H1 (cell line): ENCODE measurements at regions not wholly inside any gene's neighbourhood (a gene's known extent, or its start where the extent isn't known, plus 50 kb on each side); places are given as distances from the start of the nearest gene placed in this dataset.

ENCODE experiments used
- CTCF ChIA-PET: fragments of 300-600 bp; sonication (Branson Sonifier 250); formaldehyde crosslinking; loops from one replicate; lab custom pipeline; 2021; ENCODE audit not compliant: partially characterized antibody; lab: Charles Lee
- POLR2A ChIA-PET: fragments of 300-600 bp; sonication (Branson Sonifier 250); formaldehyde crosslinking; loops from one replicate; lab custom pipeline; 2021; ENCODE audit warnings: inconsistent platforms; ENCODE audit not compliant: partially characterized antibody; lab: Charles Lee
- DNase-seq, 2 experiments: peaks; one replicate each; pipeline versions ENCODE4 v3.0.0 to v3.0.0-alpha.2; 2010 to 2022; ENCODE audit warnings: low spot score in 2 of 2, low read depth in 1 of 2, mixed read lengths in 1 of 2
- FAIRE-seq: peaks from 2 replicates; lab custom pipeline; 2011; peaks lifted over from hg19 to GRCh38; lab: Jason Lieb, UNC
- H2AFZ ChIP-seq: 2 replicates; pipeline ENCODE4 v1.8.1; 2012; ENCODE audit warnings: low read length, inconsistent platforms
- H2AK5ac ChIP-seq: 2 replicates; pipeline ENCODE4 v1.6.1; 2013; ENCODE audit warnings: low read depth, low read length
- H2BK120ac ChIP-seq: replicated peaks from 2 replicates; pipeline ENCODE3; 2013; ENCODE audit warnings: low read depth, low read length, inconsistent platforms
- H2BK12ac ChIP-seq: 2 replicates; pipeline ENCODE4 v1.6.1; 2013; ENCODE audit warnings: low read depth, low read length
- H2BK15ac ChIP-seq: 2 replicates; pipeline ENCODE4 v1.6.1; 2013; ENCODE audit warnings: low read length
- H2BK20ac ChIP-seq: 2 replicates; pipeline ENCODE4 v1.6.1; 2013; ENCODE audit warnings: low read length
- H2BK5ac ChIP-seq: 2 replicates; pipeline ENCODE4 v1.6.1; 2013; ENCODE audit warnings: low read depth, low read length
- H3K14ac ChIP-seq: 2 replicates; pipeline ENCODE4 v1.6.1; 2013; ENCODE audit warnings: inconsistent platforms; ENCODE audit not compliant: insufficient read length
- H3K18ac ChIP-seq: 2 replicates; pipeline ENCODE4 v1.6.1; 2013; ENCODE audit warnings: low read length; ENCODE audit errors: extremely low read depth
- H3K23ac ChIP-seq: 2 replicates; pipeline ENCODE4 v1.6.1; 2013; ENCODE audit warnings: inconsistent platforms; ENCODE audit not compliant: insufficient read length
- H3K23me2 ChIP-seq: 2 replicates; pipeline ENCODE4 v1.6.1; 2013; ENCODE audit warnings: low read depth, low read length
- H3K27ac ChIP-seq: 2 replicates; pipeline ENCODE4 v1.6.1; 2011; ENCODE audit warnings: low read depth, low read length, inconsistent platforms
- H3K27me3 ChIP-seq, 4 experiments: replicated peaks in 1 of 4; 1 replicate in 1 of 4; 2 replicates in 3 of 4; pipeline versions ENCODE4 v1.6.1 to v1.8.1; 2011 to 2013; ENCODE audit warnings: low read length in 3 of 4, mild to moderate bottlenecking in 3 of 4, inconsistent platforms in 2 of 4, mixed read lengths in 2 of 4, moderate library complexity in 1 of 4; ENCODE audit not compliant: control insufficient read depth in 3 of 4, insufficient read depth in 3 of 4; ENCODE audit errors: extremely low read depth in 1 of 4
- H3K36me3 ChIP-seq, 4 experiments: 2 replicates each; pipeline versions ENCODE4 v1.6.1 to v1.8.1; 2011 to 2013; ENCODE audit warnings: mild to moderate bottlenecking in 4 of 4, low read length in 3 of 4, moderate library complexity in 2 of 4, control low read depth in 1 of 4, inconsistent platforms in 1 of 4; ENCODE audit not compliant: insufficient read depth in 4 of 4, control insufficient read depth in 2 of 4
- H3K4ac ChIP-seq: replicated peaks from 2 replicates; pipeline ENCODE3; 2013; ENCODE audit warnings: low read length, low read depth, mixed read lengths, inconsistent platforms; ENCODE audit not compliant: insufficient read length
- H3K4me1 ChIP-seq, 4 experiments: replicated peaks in 1 of 4; 1 replicate in 1 of 4; 2 replicates in 3 of 4; pipeline versions ENCODE4 v1.6.1 to v1.8.1; 2011 to 2013; ENCODE audit warnings: low read length in 3 of 4, inconsistent platforms in 2 of 4, mixed read lengths in 1 of 4; ENCODE audit not compliant: insufficient read depth in 4 of 4, control insufficient read depth in 3 of 4
- H3K4me2 ChIP-seq, 2 experiments: 2 replicates each; pipeline versions ENCODE4 v1.6.1 to v1.8.1; 2011 to 2013; ENCODE audit warnings: low read depth in 2 of 2, low read length in 2 of 2, control low read depth in 1 of 2, inconsistent platforms in 1 of 2, mild to moderate bottlenecking in 1 of 2; ENCODE audit not compliant: insufficient read depth in 1 of 2
- H3K4me3 ChIP-seq, 4 experiments: fragments of 200-600, 300-600 bp in 1 of 4; sonication (generic), shearing (Covaris generic), sonication (Bioruptor Twin) in 1 of 4; 2 replicates each; pipeline versions ENCODE4 v1.5.1 to v1.8.1; 2011 to 2016; ENCODE audit warnings: low read length in 4 of 4, low read depth in 3 of 4, control low read depth in 2 of 4, inconsistent platforms in 2 of 4, mild to moderate bottlenecking in 2 of 4, mixed read lengths in 1 of 4, moderate library complexity in 1 of 4; ENCODE audit not compliant: insufficient read depth in 2 of 4; ENCODE audit errors: extremely low read depth in 1 of 4
- H3K56ac ChIP-seq: replicated peaks from 2 replicates; pipeline ENCODE3; 2013; ENCODE audit warnings: low read depth, mild to moderate bottlenecking, mixed read lengths, low read length, inconsistent platforms; ENCODE audit not compliant: insufficient read length
- H3K79me1 ChIP-seq: 2 replicates; pipeline ENCODE4 v1.6.1; 2013; ENCODE audit warnings: low read depth, low read length, control low read depth
- H3K79me2 ChIP-seq, 2 experiments: 2 replicates each; pipeline versions ENCODE4 v1.6.1 to v1.8.1; 2012 to 2013; ENCODE audit warnings: low read length in 2 of 2, mild to moderate bottlenecking in 2 of 2, inconsistent platforms in 1 of 2; ENCODE audit not compliant: insufficient read depth in 2 of 2, control insufficient read depth in 1 of 2
- H3K9ac ChIP-seq, 4 experiments: replicated peaks in 1 of 4; 1 replicate in 1 of 4; 2 replicates in 3 of 4; pipeline versions ENCODE4 v1.6.1 to v1.8.1; 2011 to 2013; ENCODE audit warnings: low read depth in 3 of 4, low read length in 3 of 4, control low read depth in 2 of 4, mild to moderate bottlenecking in 2 of 4, moderate library complexity in 2 of 4, inconsistent platforms in 1 of 4; ENCODE audit errors: extremely low read depth in 1 of 4
- H3K9me3 ChIP-seq, 2 experiments: 2 replicates each; pipeline versions ENCODE4 v1.6.1 to v1.8.1; 2012 to 2013; ENCODE audit warnings: mild to moderate bottlenecking in 2 of 2, moderate library complexity in 2 of 2, control low read depth in 1 of 2, inconsistent platforms in 1 of 2, low read depth in 1 of 2, low read length in 1 of 2, mixed read lengths in 1 of 2; ENCODE audit not compliant: insufficient read depth in 2 of 2
- H4K20me1 ChIP-seq, 2 experiments: replicated peaks in 1 of 2; 2 replicates each; pipeline versions ENCODE3 to v1.8.1; 2011 to 2013; ENCODE audit warnings: inconsistent platforms in 2 of 2, low read length in 2 of 2, mild to moderate bottlenecking in 1 of 2; ENCODE audit not compliant: insufficient read depth in 2 of 2, control insufficient read depth in 1 of 2
- H4K5ac ChIP-seq: 2 replicates; pipeline ENCODE4 v1.6.1; 2013; ENCODE audit warnings: low read length, low read depth, mixed read lengths, inconsistent platforms; ENCODE audit not compliant: insufficient read length
- H4K8ac ChIP-seq: 2 replicates; pipeline ENCODE4 v1.8.0; 2013; ENCODE audit warnings: mild to moderate bottlenecking, moderate library complexity, low read length, inconsistent platforms; ENCODE audit not compliant: insufficient read depth; ENCODE audit errors: extremely low read depth
- H4K91ac ChIP-seq: replicated peaks from 2 replicates; pipeline ENCODE3; 2013; ENCODE audit warnings: low read length, mixed read lengths, inconsistent platforms; ENCODE audit not compliant: insufficient read length
- RFX5 ChIP-seq: IDR thresholded peaks from 2 replicates; pipeline ENCODE4 v1.6.1; 2011; ENCODE audit warnings: low read depth, low read length, improper control_type of control experiment, borderline replicate concordance
- WGBS, 2 experiments: shearing (Covaris generic) in 1 of 2; methylation state at CpG; one replicate each; pipeline versions ENCODE4 v1.1.6 to v1.1.7; 2013 to 2015; ENCODE audit warnings: low lambda C conversion rate in 2 of 2, mixed read lengths in 2 of 2, inconsistent platforms in 1 of 2, low coverage in 1 of 2, missing lambda C conversion rate in 1 of 2; ENCODE audit not compliant: insufficient replicate concordance in 2 of 2, insufficient coverage in 1 of 2, insufficient read length in 1 of 2; ENCODE audit errors: extremely low coverage in 1 of 2, missing lambda C conversion rate in 1 of 2; 5-methylcytosine and 5-hydroxymethylcytosine counted together

GRCh38 chr13:40026741-40027140 is 371.3 kb downstream of the COG6 start:
- Histone ChIP-seq H3K27me3 (no peaks in the 10 kb centered on the region), H3K56ac (no peak overlapping the region), H2BK20ac (no peak overlapping the region), H3K9me3 (no peaks in the 10 kb centered on the region), H3K79me1 (no peaks in the 10 kb centered on the region), H3K27ac (no peak overlapping the region), H3K23me2 (no peaks in the 10 kb centered on the region), H4K20me1 (no peaks in the 10 kb centered on the region), H3K4me1 (peaks cover 0 to 4% (median 0%) of the 10 kb centered on the region in 4 experiments; a peak in 1 of 7 replicates), H2AK5ac (no peak overlapping the region), H4K5ac (no peak overlapping the region), H3K23ac (no peak overlapping the region), H4K8ac (no peak overlapping the region), H3K79me2 (no peaks in the 10 kb centered on the region), H3K9ac (no peak overlapping the region), H4K91ac (no peak overlapping the region), H3K14ac (no peak overlapping the region), H3K36me3 (no peaks in the 10 kb centered on the region), H2AFZ (no peak overlapping the region), H3K4ac (no peak overlapping the region), H3K4me3 (no peak overlapping the region), H2BK15ac (no peak overlapping the region), H2BK12ac (no peak overlapping the region), H2BK5ac (no peak overlapping the region), H2BK120ac (no peak overlapping the region), H3K4me2 (no peak overlapping the region), H3K18ac (no peak overlapping the region)
- ChIA-PET CTCF (interaction anchor here (0.8 kb wide), 1 partner anchor 58 kb away, joined by 3 read pairs; no protein-coding TSS in a partner anchor), POLR2A (no interaction called here)
- FAIRE-seq = no peak
- WGBS, 2 experiments = 92% methylated on average over 4 of the region's 4 CpGs; no CpG with 5 or more reads in 1 of the 2 experiments
- no peak for DNase-seq
- TF ChIP-seq RFX5 = no peak
